ENCODE measurements at regions not wholly inside any gene's neighbourhood (a gene's known extent, or its start where the extent isn't known, plus 50 kb on each side); places are given as distances from the start of the nearest gene placed in this dataset.

- H3K4me1 Mint-ChIP-seq = no peaks in the 10 kb centered on the region
- H3K27me3 Mint-ChIP-seq (ENCODE audit: low read depth) = peaks cover 4% of the 10 kb centered on the region
- H3K4me3 Mint-ChIP-seq = no peak overlapping the region
- no peaks in the 10 kb centered on the region for H3K9me3 Mint-ChIP-seq
- H3K36me3 Mint-ChIP-seq (ENCODE audit: low read depth) = no peaks in the 10 kb centered on the region
- no peak for TF ChIP-seq CTCF (IDR thresholded peaks at IDR 0.05; ENCODE audit: unreplicated experiment in 3 of 3)
- no peak overlapping the region for H3K27ac Mint-ChIP-seq
These were observed 426.6 kb downstream of the LRRIQ3 start for GRCh38 chr1:73771396-73771795.

GRCh38 chr1:73770109-73770905 lies 427.7 kb downstream of the LRRIQ3 start:
- no peak overlapping the region for H3K27ac Mint-ChIP-seq
- H3K27me3 Mint-ChIP-seq (ENCODE audit: low read depth) = peaks cover 4% of the 10 kb centered on the region
- no peaks in the 10 kb centered on the region for H3K36me3 Mint-ChIP-seq (ENCODE audit: low read depth)
- H3K4me1 Mint-ChIP-seq = no peaks in the 10 kb centered on the region
- no peaks in the 10 kb centered on the region for H3K9me3 Mint-ChIP-seq
- no peak for TF ChIP-seq CTCF (IDR thresholded peaks at IDR 0.05; ENCODE audit: unreplicated experiment in 3 of 3)
- no peak overlapping the region for H3K4me3 Mint-ChIP-seq

- no peak overlapping the region for H3K27ac Mint-ChIP-seq
- no peaks in the 10 kb centered on the region for H3K9me3 Mint-ChIP-seq
- TF ChIP-seq CTCF (IDR thresholded peaks at IDR 0.05; ENCODE audit: unreplicated experiment in 3 of 3) = no peak
- no peaks in the 10 kb centered on the region for H3K36me3 Mint-ChIP-seq (ENCODE audit: low read depth)
- H3K27me3 Mint-ChIP-seq (ENCODE audit: low read depth) = peaks cover 4% of the 10 kb centered on the region
- H3K4me1 Mint-ChIP-seq = no peaks in the 10 kb centered on the region
- H3K4me3 Mint-ChIP-seq = no peak overlapping the region
These were observed 431.1 kb downstream of the LRRIQ3 start for GRCh38 chr1:73766786-73767348.

- no peak for TF ChIP-seq CTCF (IDR thresholded peaks at IDR 0.05; ENCODE audit: unreplicated experiment in 3 of 3)
- no peaks in the 10 kb centered on the region for H3K4me1 Mint-ChIP-seq
- H3K9me3 Mint-ChIP-seq = no peaks in the 10 kb centered on the region
- no peak overlapping the region for H3K4me3 Mint-ChIP-seq
- no peak overlapping the region for H3K27ac Mint-ChIP-seq
- no peaks in the 10 kb centered on the region for H3K36me3 Mint-ChIP-seq (ENCODE audit: low read depth)
- H3K27me3 Mint-ChIP-seq (ENCODE audit: low read depth) = peaks cover 4% of the 10 kb centered on the region
These were observed 432.3 kb downstream of the LRRIQ3 start for GRCh38 chr1:73765551-73766233.

- Mint-ChIP-seq H3K9me3 (no peaks in the 10 kb centered on the region), H3K4me3 (no peak overlapping the region), H3K27me3 (ENCODE audit: low read depth) (no peaks in the 10 kb centered on the region), H3K36me3 (ENCODE audit: low read depth) (no peaks in the 10 kb centered on the region), H3K27ac (no peak overlapping the region), H3K4me1 (no peaks in the 10 kb centered on the region)
- no peak for TF ChIP-seq CTCF (IDR thresholded peaks at IDR 0.05; ENCODE audit: unreplicated experiment in 3 of 3)
These were observed 436.4 kb downstream of the LRRIQ3 start for GRCh38 chr1:73761559-73761958.

Data from nephron (organoid).